T-helper 17 cell (primary cell): ENCODE measurements at regions not wholly inside any gene's neighbourhood (a gene's known extent, or its start where the extent isn't known, plus 50 kb on each side); places are given as distances from the start of the nearest gene placed in this dataset.

Experiments used
- ATAC-seq: fragments of 150-1000 bp; cut with Tn5 transposase; 2 replicates; pipeline ENCODE4 v1.10.0; 2021; ENCODE audit warnings: mild to moderate bottlenecking, moderate library complexity
- DNase-seq, 3 donors: peaks; one replicate each; pipeline versions ENCODE4 v3.0.0 to v3.0.0-alpha.2; 2020 to 2021
- H3K9me3 ChIP-seq: one replicate; pipeline ENCODE4 v1.7.0; 2013; ENCODE audit warnings: low read length, mild to moderate bottlenecking; ENCODE audit not compliant: control insufficient read depth, poor library complexity, severe bottlenecking
- H3K27ac Mint-ChIP-seq: one replicate; pipeline ENCODE4 v1.8.0; 2022; ENCODE audit warnings: mild to moderate bottlenecking, moderate library complexity, mixed read lengths
- H3K27me3 Mint-ChIP-seq: one replicate; pipeline ENCODE4 v1.8.0; 2022; ENCODE audit warnings: mixed read lengths
- H3K36me3 Mint-ChIP-seq: one replicate; pipeline ENCODE4 v1.8.0; 2022; ENCODE audit warnings: low read depth, mixed read lengths
- H3K4me1 Mint-ChIP-seq: one replicate; pipeline ENCODE4 v1.8.0; 2022; ENCODE audit warnings: mild to moderate bottlenecking, mixed read lengths
- H3K4me3 Mint-ChIP-seq: one replicate; pipeline ENCODE4 v1.8.0; 2022; ENCODE audit warnings: mild to moderate bottlenecking, moderate library complexity, mixed read lengths

DNA sequence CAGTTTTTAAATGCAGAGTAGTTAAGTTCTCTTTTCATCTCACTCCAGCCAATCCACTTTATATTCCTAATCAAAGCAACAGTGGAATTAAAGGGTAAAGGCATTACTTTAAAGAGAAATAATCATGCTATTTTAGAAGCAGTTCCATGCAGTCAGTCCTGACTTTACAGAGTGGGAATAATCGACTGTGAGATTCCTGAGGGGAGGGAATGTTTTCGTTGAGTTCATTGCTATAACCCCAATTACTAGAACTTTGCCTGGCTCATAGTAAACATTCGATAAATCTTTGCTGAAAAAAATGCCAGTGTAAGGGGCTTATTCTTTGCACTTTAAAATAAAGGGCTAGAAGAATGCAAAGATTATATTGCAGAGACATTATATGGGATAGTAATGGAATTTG, 127.2 kb upstream of the ASTN2 start:
- no peak for ATAC-seq
- no peaks in the 10 kb centered on the region for H3K36me3 Mint-ChIP-seq
- no peaks in the 10 kb centered on the region for H3K9me3 ChIP-seq
- DNase-seq: no peak
- H3K4me1 Mint-ChIP-seq: peaks cover 3% of the 10 kb centered on the region
- H3K4me3 Mint-ChIP-seq: no peak overlapping the region
- no peak overlapping the region for H3K27ac Mint-ChIP-seq
- H3K27me3 Mint-ChIP-seq: no peaks in the 10 kb centered on the region

- Mint-ChIP-seq H3K27me3 (no peaks in the 10 kb centered on the region), H3K4me3 (no peak overlapping the region), H3K4me1 (no peaks in the 10 kb centered on the region), H3K36me3 (no peaks in the 10 kb centered on the region), H3K27ac (no peak overlapping the region)
- H3K9me3 ChIP-seq: no peaks in the 10 kb centered on the region
- DNase-seq (no peak), ATAC-seq (no peak)
Observed at GRCh38 chr9:117541181-117541580, 126.3 kb upstream of the ASTN2 start.

DNA sequence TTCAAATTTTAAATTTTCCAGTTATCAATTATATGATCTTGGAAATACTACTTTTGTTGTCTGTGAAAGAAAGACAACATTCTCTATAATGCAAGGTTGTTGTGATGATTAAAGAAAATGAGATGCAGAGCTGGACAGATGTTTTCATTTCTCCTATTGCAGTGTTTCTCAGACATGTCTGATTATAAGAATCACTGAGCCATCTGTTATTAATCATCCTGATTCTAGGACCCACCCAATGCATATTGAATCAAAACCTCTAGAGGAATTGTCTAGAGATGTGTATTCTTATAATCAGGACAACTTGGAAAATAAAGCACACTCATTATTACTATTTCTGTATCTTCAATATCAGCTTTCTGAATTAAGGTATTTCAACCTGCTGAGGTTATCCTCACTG, 121.1 kb upstream of the ASTN2 start:
- no peaks in the 10 kb centered on the region for H3K27me3 Mint-ChIP-seq
- ATAC-seq (no peak), DNase-seq (no peak)
- no peaks in the 10 kb centered on the region for H3K36me3 Mint-ChIP-seq
- H3K27ac Mint-ChIP-seq: no peak overlapping the region
- H3K4me1 Mint-ChIP-seq: no peaks in the 10 kb centered on the region
- no peaks in the 10 kb centered on the region for H3K9me3 ChIP-seq
- H3K4me3 Mint-ChIP-seq: no peak overlapping the region

- no peak overlapping the region for H3K27ac Mint-ChIP-seq
Observed at GRCh38 chr9:117535434-117535833, 120.6 kb upstream of the ASTN2 start.

DNA sequence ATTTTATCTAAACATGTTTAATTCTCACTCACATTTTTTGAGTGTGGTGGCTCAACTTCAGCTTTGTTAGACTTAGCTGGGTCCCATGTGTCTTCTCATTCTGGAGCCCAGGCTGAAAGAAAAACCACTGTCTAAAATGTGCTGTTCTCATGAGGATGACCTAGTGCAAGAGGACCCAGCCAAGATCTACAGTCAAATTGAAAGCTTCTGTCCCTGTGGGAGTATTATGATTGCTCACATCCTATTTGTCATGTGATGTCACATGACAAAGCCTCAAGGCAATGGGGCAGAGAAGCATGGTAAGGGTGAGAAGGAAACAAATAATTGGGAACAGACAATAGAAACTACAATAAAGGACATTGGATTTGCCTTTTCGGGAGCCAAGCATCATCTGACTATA, 113.4 kb upstream of the ASTN2 start:
- Mint-ChIP-seq H3K27me3 (no peaks in the 10 kb centered on the region), H3K4me1 (no peaks in the 10 kb centered on the region), H3K27ac (no peak overlapping the region), H3K36me3 (no peaks in the 10 kb centered on the region), H3K4me3 (no peak overlapping the region)
- DNase-seq (no peak), ATAC-seq (no peak)
- H3K9me3 ChIP-seq: no peaks in the 10 kb centered on the region

More at GRCh38 chr9:117535434-117535833, 120.6 kb upstream of the ASTN2 start:
- H3K27me3 Mint-ChIP-seq: no peaks in the 10 kb centered on the region
- H3K4me3 Mint-ChIP-seq: no peak overlapping the region
- H3K4me1 Mint-ChIP-seq: no peaks in the 10 kb centered on the region
- no peaks in the 10 kb centered on the region for H3K36me3 Mint-ChIP-seq
- no peaks in the 10 kb centered on the region for H3K9me3 ChIP-seq
- ATAC-seq: no peak
- no peak for DNase-seq

GRCh38 chr9:117526674-117527073, 111.8 kb upstream of the ASTN2 start:
- no peaks in the 10 kb centered on the region for H3K27me3 Mint-ChIP-seq
- H3K27ac Mint-ChIP-seq: no peak overlapping the region
- no peaks in the 10 kb centered on the region for H3K4me1 Mint-ChIP-seq
- H3K4me3 Mint-ChIP-seq: no peak overlapping the region
- no peaks in the 10 kb centered on the region for H3K9me3 ChIP-seq
- ATAC-seq (no peak), DNase-seq (no peak)
- H3K36me3 Mint-ChIP-seq: no peaks in the 10 kb centered on the region

DNA sequence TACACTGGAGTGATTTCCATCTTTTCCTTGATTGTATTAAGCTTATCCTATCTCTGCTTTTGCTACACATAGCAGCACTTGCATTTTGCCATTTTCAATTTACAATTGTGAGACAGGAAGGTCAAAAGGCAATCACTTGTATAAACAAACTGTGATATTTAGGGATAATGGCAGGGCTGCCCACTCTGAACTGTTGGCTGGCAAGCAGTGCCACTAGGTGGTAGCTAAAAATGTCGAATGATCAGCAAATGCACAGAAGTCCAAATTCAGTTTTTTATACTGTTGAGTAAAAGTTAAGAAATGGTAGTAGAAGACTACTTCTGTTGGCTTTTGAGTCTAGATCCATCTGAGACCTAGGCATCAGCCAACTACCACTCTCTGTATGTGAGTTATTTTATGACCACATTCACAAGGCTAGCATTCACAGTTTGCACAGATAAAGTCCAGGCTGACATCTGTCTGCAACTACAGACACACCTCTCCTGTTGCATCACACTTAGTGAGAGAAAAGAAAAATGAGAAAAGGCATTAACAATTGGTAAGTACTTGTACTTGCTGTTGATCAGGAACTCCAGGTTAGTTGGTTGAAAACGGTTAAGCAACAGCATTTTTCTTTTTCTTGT, 108.8 kb upstream of the ASTN2 start:
- H3K4me1 Mint-ChIP-seq: no peaks in the 10 kb centered on the region
- H3K4me3 Mint-ChIP-seq: no peak overlapping the region
- no peaks in the 10 kb centered on the region for H3K9me3 ChIP-seq
- H3K27ac Mint-ChIP-seq: no peak overlapping the region
- DNase-seq (no peak), ATAC-seq (no peak)
- H3K36me3 Mint-ChIP-seq: no peaks in the 10 kb centered on the region
- no peaks in the 10 kb centered on the region for H3K27me3 Mint-ChIP-seq

GRCh38 chr9:117521293-117521692, 106.4 kb upstream of the ASTN2 start:
- Mint-ChIP-seq H3K4me1 (no peaks in the 10 kb centered on the region), H3K27me3 (no peaks in the 10 kb centered on the region), H3K36me3 (no peaks in the 10 kb centered on the region), H3K27ac (no peak overlapping the region), H3K4me3 (no peak overlapping the region)
- no peaks in the 10 kb centered on the region for H3K9me3 ChIP-seq
- DNase-seq (no peak), ATAC-seq (no peak)

GRCh38 chr9:117516676-117517632, 102.1 kb upstream of the ASTN2 start:
- Mint-ChIP-seq H3K27ac (no peak overlapping the region), H3K27me3 (no peaks in the 10 kb centered on the region)

DNA sequence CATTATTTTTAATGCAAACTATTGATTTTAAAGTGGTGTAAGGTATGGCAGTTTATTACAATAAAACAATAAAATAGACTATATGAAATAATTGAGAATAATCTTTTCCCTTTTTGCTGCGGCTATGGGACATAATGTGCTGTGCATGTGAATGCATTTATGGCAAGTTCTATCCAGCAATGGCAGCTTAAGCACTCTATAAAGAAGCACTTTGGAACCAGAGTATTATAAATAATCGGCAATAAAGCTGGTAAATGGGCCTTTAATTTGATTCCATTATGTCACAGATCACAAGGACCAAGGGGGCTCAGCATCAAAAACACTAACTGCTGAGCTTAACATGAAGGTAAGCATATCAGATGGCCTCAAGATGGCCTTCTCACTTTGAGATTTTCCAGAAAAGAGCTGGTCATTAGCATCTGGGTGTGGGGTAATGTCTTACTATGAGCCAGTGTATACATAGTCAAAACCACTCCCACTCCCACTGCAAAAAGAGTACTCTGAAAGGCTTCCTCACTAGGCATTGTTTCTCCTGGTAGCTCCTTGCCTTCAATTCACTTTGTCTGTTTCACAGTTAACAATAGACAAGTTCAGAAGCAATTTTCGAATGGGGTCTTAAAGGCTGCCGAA, 97.1 kb upstream of the ASTN2 start:
- no peak for ATAC-seq

More at GRCh38 chr9:117516676-117517632, 102.1 kb upstream of the ASTN2 start:
- ATAC-seq (no peak), DNase-seq (no peak)
- Mint-ChIP-seq H3K36me3 (no peaks in the 10 kb centered on the region), H3K4me1 (no peaks in the 10 kb centered on the region), H3K4me3 (no peak overlapping the region)
- H3K9me3 ChIP-seq: no peaks in the 10 kb centered on the region

DNA sequence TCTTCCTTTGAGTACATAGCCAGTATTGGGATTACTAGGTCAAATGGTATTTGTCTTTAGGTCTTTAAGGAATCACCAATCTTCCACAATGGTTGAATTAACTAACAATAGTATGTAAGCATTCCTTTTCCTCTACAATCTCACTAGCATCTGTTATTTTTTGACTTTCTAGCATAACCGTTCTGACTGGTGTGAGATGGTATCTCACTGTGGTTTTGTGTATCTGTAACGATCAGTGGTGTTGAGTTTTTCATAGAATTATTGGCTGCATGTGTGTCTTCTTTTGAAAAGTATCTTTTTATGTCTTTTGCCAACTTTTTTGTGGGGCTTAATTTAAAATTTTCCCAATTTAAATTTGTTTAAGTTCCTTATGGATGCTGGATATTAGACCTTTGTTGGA, 81.5 kb upstream of the ASTN2 start:
- ATAC-seq: no peak

More for the DNA sequence above, 97.1 kb upstream of the ASTN2 start:
- H3K36me3 Mint-ChIP-seq: no peaks in the 10 kb centered on the region
- H3K27me3 Mint-ChIP-seq: no peaks in the 10 kb centered on the region
- H3K4me1 Mint-ChIP-seq: no peaks in the 10 kb centered on the region
- H3K4me3 Mint-ChIP-seq: no peak overlapping the region
- no peaks in the 10 kb centered on the region for H3K9me3 ChIP-seq
- H3K27ac Mint-ChIP-seq: no peak overlapping the region
- DNase-seq: no peak

GRCh38 chr9:117494401-117495090, 79.7 kb upstream of the ASTN2 start:
- ATAC-seq: no peak
- no peak overlapping the region for H3K27ac Mint-ChIP-seq
- DNase-seq: no peak
- no peaks in the 10 kb centered on the region for H3K27me3 Mint-ChIP-seq
- no peak overlapping the region for H3K4me3 Mint-ChIP-seq
- H3K4me1 Mint-ChIP-seq: no peaks in the 10 kb centered on the region
- H3K36me3 Mint-ChIP-seq: no peaks in the 10 kb centered on the region
- no peaks in the 10 kb centered on the region for H3K9me3 ChIP-seq

More for the DNA sequence above, 81.5 kb upstream of the ASTN2 start:
- H3K9me3 ChIP-seq: no peaks in the 10 kb centered on the region
- no peaks in the 10 kb centered on the region for H3K27me3 Mint-ChIP-seq
- H3K36me3 Mint-ChIP-seq: no peaks in the 10 kb centered on the region
- no peak overlapping the region for H3K27ac Mint-ChIP-seq
- no peaks in the 10 kb centered on the region for H3K4me1 Mint-ChIP-seq
- H3K4me3 Mint-ChIP-seq: no peak overlapping the region
- DNase-seq: no peak

DNA sequence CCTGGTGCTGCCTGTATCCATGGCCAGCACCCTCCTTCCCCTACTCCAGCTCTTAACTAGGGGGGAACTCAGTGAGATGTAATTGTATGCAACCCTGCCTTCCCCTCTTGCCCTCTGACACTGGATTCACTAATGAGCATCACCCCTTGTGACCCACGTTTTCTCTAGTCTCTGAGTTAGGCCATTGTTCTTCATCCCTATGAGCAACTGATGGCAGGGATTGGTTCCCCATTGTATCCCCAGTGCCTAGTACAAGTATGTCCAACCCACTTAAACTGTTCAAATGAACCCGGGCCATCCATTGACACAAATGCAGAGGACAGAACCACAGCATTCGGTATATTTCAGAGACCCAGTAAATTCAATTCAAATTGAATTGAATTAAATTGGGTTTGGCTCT, 77.6 kb upstream of the ASTN2 start:
- no peaks in the 10 kb centered on the region for H3K27me3 Mint-ChIP-seq
- no peak overlapping the region for H3K4me3 Mint-ChIP-seq
- H3K4me1 Mint-ChIP-seq: no peaks in the 10 kb centered on the region
- DNase-seq (no peak), ATAC-seq (no peak)
- H3K27ac Mint-ChIP-seq: no peak overlapping the region
- no peaks in the 10 kb centered on the region for H3K36me3 Mint-ChIP-seq
- no peaks in the 10 kb centered on the region for H3K9me3 ChIP-seq
